H1 (cell line): ENCODE measurements at regions not wholly inside any gene's neighbourhood (a gene's known extent, or its start where the extent isn't known, plus 50 kb on each side); places are given as distances from the start of the nearest gene placed in this dataset.

Experiments used
- JUND ChIP-seq: IDR thresholded peaks from 2 replicates; pipeline ENCODE4 v1.6.1; 2011; ENCODE audit warnings: mild to moderate bottlenecking, improper control_type of control experiment, low read length
- MAFK ChIP-seq: IDR thresholded peaks from 2 replicates; pipeline ENCODE4 v1.6.1; 2012; ENCODE audit warnings: low read depth, mild to moderate bottlenecking, improper control_type of control experiment, low read length
- SIX5 ChIP-seq: IDR thresholded peaks from 2 replicates; pipeline ENCODE4 v1.6.1; 2011; ENCODE audit warnings: mild to moderate bottlenecking, low read depth, low read length
- TF ChIP-seq, protein P1 (sequence below), 3 experiments: IDR thresholded peaks; 1 replicate in 2 of 3; 2 replicates in 1 of 3; pipeline versions ENCODE4 v1.5.1 to v1.6.1; 2011; ENCODE audit warnings: low read length in 3 of 3, mild to moderate bottlenecking in 3 of 3, inconsistent platforms in 2 of 3, low read depth in 1 of 3, moderate library complexity in 1 of 3; ENCODE audit not compliant: insufficient read depth in 1 of 3; ENCODE audit errors: control extremely low read depth in 1 of 3
- TF ChIP-seq, protein P2 (sequence below): IDR thresholded peaks from 2 replicates; pipeline ENCODE4 v1.6.1; 2011; ENCODE audit warnings: low read depth, mild to moderate bottlenecking, low read length; ENCODE audit not compliant: insufficient read depth

DNA sequence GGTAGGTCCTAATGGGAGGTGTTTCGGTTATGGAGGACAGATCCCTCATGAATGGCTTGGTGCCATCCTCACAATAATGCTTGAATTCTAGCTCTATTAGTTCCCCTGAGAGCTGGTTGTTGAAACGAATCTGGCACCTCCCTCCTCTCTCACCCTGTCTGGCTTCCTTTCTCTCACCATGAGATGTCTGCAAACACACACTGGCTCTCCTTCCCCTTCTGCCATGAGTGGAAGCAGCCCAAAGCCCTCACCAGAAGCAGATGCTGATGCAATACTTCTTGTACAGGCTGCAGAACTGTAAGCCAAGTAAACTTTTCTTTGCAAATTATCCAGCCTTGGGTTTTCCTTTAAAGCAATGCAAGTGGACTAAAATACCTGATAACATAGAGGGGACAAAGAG, 86.6 kb downstream of the RND3 start:
- TF ChIP-seq, protein P1, sequence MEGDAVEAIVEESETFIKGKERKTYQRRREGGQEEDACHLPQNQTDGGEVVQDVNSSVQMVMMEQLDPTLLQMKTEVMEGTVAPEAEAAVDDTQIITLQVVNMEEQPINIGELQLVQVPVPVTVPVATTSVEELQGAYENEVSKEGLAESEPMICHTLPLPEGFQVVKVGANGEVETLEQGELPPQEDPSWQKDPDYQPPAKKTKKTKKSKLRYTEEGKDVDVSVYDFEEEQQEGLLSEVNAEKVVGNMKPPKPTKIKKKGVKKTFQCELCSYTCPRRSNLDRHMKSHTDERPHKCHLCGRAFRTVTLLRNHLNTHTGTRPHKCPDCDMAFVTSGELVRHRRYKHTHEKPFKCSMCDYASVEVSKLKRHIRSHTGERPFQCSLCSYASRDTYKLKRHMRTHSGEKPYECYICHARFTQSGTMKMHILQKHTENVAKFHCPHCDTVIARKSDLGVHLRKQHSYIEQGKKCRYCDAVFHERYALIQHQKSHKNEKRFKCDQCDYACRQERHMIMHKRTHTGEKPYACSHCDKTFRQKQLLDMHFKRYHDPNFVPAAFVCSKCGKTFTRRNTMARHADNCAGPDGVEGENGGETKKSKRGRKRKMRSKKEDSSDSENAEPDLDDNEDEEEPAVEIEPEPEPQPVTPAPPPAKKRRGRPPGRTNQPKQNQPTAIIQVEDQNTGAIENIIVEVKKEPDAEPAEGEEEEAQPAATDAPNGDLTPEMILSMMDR (IDR thresholded peaks at IDR 0.05; ENCODE audit: control extremely low read depth in 1 of 3, insufficient read depth in 1 of 3, low read depth in 1 of 3, low read length in 3 of 3): no peak
- TF ChIP-seq MAFK: no peak
- TF ChIP-seq JUND: no peak
- no peak for TF ChIP-seq SIX5
- TF ChIP-seq, protein P2, sequence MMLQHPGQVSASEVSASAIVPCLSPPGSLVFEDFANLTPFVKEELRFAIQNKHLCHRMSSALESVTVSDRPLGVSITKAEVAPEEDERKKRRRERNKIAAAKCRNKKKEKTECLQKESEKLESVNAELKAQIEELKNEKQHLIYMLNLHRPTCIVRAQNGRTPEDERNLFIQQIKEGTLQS: no peak
